HG02610 (cell line): ENCODE measurements at regions not wholly inside any gene's neighbourhood (a gene's known extent, or its start where the extent isn't known, plus 50 kb on each side); places are given as distances from the start of the nearest gene placed in this dataset.
"Not testable (repeated sequence)": the region's sequence is repeated elsewhere in the genome, so short reads cannot be mapped to it uniquely, and the experiment has no call there.

Source experiments
- ATAC-seq: cut with Tn5 transposase; IDR thresholded peaks from one replicate; pipeline ENCODE4 v1.9.1; 2021; ENCODE audit warnings: mild to moderate bottlenecking, moderate library complexity; ENCODE audit not compliant: unreplicated experiment

DNA sequence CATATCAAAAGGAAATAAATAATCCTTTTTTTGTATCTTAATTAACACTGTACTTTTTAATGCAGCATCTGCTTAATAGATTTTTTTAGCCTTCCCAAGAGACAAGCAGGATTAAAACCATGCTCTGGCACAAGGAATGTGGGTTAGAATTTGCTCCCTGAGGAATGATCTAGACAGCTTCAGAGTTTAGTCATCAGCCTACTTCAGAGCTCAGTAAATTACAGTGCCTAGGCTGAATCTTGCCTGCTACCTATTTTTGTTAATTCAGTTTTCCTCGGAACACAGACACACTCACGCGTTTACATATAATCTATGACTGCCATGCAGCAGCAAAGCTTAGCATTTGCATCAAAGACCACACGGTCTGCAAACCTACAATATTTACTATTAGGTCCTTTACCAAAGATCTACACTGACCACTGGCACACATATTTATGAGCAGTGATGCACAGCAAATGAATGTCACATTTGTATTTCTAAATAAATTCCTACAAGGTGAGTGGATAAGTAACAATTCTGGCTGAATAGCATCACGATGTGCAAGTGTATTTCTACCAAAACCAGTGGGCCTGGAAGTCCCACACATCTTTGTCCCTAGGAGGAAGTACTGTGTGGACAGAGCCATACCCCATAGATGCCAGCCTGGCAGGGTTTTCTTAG, 309.8 kb upstream of the TMEM132C start:
- no peak for ATAC-seq

GRCh38 chr12:127962303-127962702, 304.7 kb upstream of the TMEM132C start:
- no peak for ATAC-seq

- ATAC-seq = no peak
Measured at GRCh38 chr12:127963933-127964332, 303.0 kb upstream of the TMEM132C start.

- no peak for ATAC-seq
Measured at GRCh38 chr12:127964717-127965116, 302.3 kb upstream of the TMEM132C start.

DNA sequence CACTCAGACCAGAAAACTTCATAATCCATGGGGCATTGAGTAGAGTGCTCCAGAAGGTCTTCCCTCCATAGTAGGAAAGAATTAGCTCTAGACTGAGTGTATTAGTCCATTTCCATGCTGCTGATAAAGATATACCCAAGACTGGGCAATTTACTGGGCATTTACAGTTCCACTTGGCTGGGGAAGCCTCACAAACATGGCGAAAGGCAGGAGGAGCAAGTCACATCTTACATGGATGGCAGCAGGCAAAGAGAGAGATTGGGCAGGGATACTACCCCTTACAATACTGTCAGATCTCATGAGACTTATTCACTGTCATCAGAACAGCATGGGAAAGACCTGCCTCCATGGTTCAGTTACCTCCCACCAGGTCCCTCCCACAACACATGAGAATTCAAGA, 300.6 kb upstream of the TMEM132C start:
- ATAC-seq = no peak

- ATAC-seq = no peak
Measured at GRCh38 chr12:127970491-127970890, 296.5 kb upstream of the TMEM132C start.

- no peak for ATAC-seq
Measured at GRCh38 chr12:127980585-127980984, 286.4 kb upstream of the TMEM132C start.

- no peak for ATAC-seq
Measured at GRCh38 chr12:127981875-127982274, 285.1 kb upstream of the TMEM132C start.

DNA sequence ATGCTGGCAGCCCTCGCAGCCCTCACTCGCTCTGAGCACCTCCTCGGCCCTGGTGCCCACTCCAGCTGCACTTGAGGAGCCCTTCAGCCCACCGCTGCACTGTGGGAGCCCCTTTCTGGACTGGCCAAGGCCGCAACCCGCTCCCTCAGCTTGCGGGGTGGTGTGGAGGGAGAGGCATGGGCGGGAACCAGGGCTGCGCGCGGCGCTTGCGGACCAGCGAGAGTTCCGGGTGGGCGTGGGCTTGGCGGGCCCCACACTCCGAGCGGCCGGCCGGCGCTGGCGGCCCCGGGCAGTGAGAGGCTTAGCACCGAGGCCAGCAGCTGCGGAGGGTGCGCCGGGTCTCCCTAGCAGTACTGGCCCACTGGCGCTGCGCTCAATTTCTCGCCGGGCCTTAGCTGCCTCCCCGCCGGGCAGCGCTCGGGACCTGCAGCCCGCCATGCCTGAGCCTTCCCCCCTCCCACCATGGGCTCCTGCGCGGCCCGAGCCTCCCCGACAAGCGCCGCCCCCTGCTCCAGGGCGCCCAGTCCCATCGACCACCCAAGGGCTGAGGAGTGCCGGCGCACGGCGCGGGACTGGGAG, 283.7 kb upstream of the TMEM132C start:
- ATAC-seq = not testable (repeated sequence)

- ATAC-seq = no peak
Measured at GRCh38 chr12:127984386-127985055, 282.4 kb upstream of the TMEM132C start.

DNA sequence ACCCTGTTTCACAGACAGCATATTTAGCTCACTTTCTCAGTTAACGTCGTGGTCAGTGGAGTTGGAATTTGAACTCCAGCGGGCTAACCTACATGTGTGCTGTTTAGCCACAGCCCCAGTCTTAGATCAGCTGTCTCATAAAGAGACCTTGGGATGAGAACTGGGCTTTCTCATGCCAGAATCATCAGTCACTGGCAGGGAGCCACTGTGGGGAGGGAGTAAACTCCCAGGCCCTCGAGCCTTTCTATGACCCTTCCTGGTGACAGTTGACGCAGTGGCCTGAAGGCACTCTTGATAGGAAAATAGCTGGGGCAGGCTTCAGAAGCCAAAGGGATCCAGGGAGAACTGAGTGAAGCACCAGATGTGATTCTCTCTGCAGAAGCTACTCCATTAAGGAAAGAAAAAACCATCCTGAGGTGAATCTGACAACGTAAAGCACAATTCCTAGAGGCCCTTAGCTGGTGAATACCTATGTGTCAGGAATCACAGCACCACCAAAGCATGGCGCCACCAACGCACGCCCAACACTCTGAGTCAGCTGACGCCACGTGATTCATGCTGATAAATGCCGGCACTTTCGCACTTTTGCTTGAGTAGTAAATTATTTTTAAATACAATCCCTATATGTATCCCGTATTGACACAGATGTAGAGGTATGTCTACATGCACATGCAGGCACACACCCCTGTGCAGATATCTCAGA, 279.6 kb upstream of the TMEM132C start:
- ATAC-seq = no peak

DNA sequence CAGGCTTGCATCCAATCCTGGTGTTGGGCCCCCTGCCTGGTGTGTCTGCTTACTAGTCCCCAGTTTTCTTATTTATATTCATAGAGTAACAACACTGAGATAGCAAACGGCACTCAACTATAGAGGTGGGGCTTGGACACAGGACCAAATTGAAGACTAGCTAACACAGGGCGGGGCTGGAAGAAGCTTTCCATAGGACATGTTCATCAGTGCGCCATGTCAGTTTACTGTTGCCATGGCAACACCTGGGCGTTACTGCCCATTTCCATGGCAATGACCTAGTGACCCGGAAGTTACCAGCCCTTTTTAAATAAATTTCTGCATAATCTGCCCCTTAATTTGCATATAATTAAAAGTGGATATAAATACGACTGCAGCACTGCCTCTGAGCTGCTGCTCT, 275.5 kb upstream of the TMEM132C start:
- no peak for ATAC-seq

DNA sequence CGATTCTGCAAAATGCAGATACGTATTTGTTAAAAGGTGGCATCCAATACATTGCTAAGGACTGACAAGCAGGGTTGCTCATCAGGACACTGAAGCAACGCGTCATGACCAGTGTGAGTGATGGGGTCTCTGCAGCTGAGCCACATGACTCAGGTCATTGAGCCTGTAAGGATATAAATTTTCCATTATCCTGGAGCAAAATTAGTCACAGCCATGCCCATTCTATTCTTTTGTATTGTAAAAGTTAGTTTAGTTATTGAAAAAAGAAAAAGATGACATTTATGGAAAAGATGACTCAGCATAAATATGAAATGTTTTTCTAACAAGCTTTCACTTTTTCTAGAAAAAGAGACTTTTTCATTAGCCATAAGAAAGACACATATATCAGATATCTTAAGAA, 268.0 kb upstream of the TMEM132C start:
- ATAC-seq = no peak

DNA sequence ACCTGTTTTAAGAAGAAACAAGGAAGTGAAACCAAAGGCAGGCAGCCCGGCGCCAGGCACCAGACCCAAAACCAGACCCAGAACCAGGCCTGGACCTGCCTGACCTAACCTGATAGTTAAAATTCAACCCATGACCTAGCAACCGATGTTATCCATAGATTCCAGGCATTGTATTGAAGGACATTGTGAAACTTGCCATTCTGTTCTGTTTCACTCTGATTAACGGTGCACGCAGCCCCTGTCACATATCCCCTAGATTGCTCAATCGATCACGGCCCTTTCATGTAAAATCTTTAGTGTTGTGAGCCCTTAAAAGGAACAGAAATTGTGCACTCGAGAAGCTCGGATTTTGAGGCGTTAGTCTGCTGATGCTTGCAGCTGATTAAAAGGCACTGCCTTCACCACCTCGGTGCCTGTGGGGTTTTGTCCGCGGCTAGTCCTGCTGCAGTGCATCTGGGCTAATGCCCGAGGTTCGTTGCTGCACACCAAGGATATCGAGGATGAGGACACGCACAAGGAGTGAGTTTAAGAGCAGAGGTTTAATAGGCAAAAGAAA, 262.5 kb upstream of the TMEM132C start:
- no peak for ATAC-seq

DNA sequence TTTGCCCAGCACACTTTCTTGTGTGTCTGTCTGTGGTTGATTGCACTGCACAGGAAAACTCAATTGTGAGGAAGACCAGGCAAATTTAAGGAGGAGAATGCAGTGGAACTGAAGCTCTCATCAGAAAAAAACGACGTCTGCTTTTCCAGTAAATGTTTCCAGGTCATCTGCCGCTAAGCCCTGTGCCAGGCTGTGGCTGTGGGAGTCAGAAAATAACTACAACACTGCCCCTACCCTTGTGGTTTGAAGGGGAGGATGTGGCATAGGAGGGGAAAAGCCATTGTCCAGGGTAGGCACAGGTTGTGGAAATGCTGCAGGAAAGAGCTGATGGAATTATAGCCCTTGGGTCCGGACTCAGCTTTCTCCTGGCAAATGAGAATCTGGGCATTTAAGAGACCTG, 259.7 kb upstream of the TMEM132C start:
- no peak for ATAC-seq

GRCh38 chr12:128008341-128008740, 258.6 kb upstream of the TMEM132C start:
- ATAC-seq = no peak

- no peak for ATAC-seq
Measured at GRCh38 chr12:128009108-128009507, 257.9 kb upstream of the TMEM132C start.

DNA sequence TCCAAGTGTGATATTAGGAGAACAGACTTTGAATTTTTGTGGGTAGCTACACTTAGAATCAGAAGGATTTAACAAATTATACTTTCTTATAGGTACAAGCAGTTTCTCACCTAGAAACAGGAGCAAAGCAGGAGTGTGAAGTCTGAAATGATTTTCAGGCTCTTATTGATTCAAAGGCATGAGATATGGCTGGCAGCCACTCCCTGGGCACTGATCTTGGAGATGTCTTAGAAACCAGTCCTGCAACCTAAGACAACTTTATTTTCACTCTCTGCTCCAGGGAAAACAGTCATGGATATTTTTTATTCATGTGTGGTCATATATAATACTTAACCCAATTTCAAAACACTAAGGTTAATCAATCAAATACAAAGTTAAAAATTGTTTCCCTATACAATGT, 254.9 kb upstream of the TMEM132C start:
- no peak for ATAC-seq

GRCh38 chr12:128015276-128015675, 251.7 kb upstream of the TMEM132C start:
- no peak for ATAC-seq

- no peak for ATAC-seq
Measured at GRCh38 chr12:128018067-128018466, 248.9 kb upstream of the TMEM132C start.

- no peak for ATAC-seq
Measured at GRCh38 chr12:128019996-128020544, 246.9 kb upstream of the TMEM132C start.
